ENCODE measurements at regions not wholly inside any gene's neighbourhood (a gene's known extent, or its start where the extent isn't known, plus 50 kb on each side); places are given as distances from the start of the nearest gene placed in this dataset.
"Not testable (repeated sequence)": the region's sequence is repeated elsewhere in the genome, so short reads cannot be mapped to it uniquely, and the experiment has no call there.

DNA sequence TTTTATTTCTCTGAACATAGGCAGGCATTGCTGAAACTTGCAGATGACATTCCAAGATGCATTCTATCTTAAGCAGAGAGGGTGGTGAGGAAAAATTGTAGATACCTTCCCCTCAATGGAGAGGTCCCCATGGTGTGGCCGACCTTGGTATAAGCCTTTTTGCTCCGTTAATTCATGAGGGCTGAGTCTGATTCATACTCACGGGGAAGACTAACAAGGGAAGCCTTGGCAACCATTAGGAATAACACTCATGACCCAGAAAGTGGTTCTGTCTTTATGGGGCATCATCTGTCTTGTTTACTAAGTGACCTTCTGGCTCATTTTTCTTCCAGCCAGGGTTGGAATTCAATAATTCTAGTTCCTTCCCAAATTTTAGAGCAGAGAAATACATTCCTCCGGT, 148.3 kb downstream of the ADRA2C start:
- TF ChIP-seq, protein P1, sequence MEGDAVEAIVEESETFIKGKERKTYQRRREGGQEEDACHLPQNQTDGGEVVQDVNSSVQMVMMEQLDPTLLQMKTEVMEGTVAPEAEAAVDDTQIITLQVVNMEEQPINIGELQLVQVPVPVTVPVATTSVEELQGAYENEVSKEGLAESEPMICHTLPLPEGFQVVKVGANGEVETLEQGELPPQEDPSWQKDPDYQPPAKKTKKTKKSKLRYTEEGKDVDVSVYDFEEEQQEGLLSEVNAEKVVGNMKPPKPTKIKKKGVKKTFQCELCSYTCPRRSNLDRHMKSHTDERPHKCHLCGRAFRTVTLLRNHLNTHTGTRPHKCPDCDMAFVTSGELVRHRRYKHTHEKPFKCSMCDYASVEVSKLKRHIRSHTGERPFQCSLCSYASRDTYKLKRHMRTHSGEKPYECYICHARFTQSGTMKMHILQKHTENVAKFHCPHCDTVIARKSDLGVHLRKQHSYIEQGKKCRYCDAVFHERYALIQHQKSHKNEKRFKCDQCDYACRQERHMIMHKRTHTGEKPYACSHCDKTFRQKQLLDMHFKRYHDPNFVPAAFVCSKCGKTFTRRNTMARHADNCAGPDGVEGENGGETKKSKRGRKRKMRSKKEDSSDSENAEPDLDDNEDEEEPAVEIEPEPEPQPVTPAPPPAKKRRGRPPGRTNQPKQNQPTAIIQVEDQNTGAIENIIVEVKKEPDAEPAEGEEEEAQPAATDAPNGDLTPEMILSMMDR (IDR thresholded peaks at IDR 0.05; ENCODE audit: poor library complexity), result not testable (repeated sequence)
- TF ChIP-seq EZH2 (IDR thresholded peaks at IDR 0.05; ENCODE audit: borderline replicate concordance), result not testable (repeated sequence)

Measured in hepatocyte (in vitro differentiated cells).